DND-41 (cell line): ENCODE measurements at regions not wholly inside any gene's neighbourhood (a gene's known extent, or its start where the extent isn't known, plus 50 kb on each side); places are given as distances from the start of the nearest gene placed in this dataset.

Source experiments
- EZH2 ChIP-seq: IDR thresholded peaks from 3 replicates; pipeline ENCODE4 v1.6.1; 2012; ENCODE audit warnings: borderline replicate concordance, low read depth, mild to moderate bottlenecking, moderate library complexity, low read length, inconsistent platforms; ENCODE audit not compliant: severe bottlenecking
- TF ChIP-seq, protein P1 (sequence below): IDR thresholded peaks from 2 replicates; pipeline ENCODE4 v1.5.1; 2012; ENCODE audit warnings: borderline replicate concordance, low read length, moderate library complexity, mild to moderate bottlenecking; ENCODE audit not compliant: poor library complexity, severe bottlenecking; ENCODE audit errors: extremely low read depth

DNA sequence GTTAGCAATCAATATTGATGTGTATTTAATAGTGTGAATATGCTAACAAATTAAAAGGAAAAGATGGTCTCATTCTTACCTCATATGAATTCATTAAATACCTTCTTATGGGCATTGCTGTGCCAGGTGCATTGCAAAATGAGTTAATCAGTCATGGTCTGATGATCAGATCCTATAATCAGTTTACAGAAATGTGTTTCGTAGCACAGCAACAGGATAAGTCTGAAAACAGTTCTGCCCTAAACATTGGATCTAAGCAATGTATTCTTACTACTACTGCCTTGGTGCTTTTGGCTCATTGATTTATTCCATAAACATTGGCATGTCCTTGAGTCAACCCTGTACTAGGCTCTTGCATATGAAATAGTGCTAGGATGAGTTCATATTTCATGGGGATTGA, 417.0 kb upstream of the JAG1 start:
- TF ChIP-seq, protein P1, sequence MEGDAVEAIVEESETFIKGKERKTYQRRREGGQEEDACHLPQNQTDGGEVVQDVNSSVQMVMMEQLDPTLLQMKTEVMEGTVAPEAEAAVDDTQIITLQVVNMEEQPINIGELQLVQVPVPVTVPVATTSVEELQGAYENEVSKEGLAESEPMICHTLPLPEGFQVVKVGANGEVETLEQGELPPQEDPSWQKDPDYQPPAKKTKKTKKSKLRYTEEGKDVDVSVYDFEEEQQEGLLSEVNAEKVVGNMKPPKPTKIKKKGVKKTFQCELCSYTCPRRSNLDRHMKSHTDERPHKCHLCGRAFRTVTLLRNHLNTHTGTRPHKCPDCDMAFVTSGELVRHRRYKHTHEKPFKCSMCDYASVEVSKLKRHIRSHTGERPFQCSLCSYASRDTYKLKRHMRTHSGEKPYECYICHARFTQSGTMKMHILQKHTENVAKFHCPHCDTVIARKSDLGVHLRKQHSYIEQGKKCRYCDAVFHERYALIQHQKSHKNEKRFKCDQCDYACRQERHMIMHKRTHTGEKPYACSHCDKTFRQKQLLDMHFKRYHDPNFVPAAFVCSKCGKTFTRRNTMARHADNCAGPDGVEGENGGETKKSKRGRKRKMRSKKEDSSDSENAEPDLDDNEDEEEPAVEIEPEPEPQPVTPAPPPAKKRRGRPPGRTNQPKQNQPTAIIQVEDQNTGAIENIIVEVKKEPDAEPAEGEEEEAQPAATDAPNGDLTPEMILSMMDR = no peak
- no peak for TF ChIP-seq EZH2
